ENCODE measurements at regions not wholly inside any gene's neighbourhood (a gene's known extent, or its start where the extent isn't known, plus 50 kb on each side); places are given as distances from the start of the nearest gene placed in this dataset.

- 0 out of 2 replicates have a peak, but pooled peaks cover 3% of the 10 kb centered on the region for H3K9me2 ChIP-seq (ENCODE audit: insufficient read depth)
- ATAC-seq (no peak), DNase-seq (ENCODE audit: low spot score) (no peak)
- H2AFZ ChIP-seq, result no peak overlapping the region
- no peak for TF ChIP-seq NANOG (IDR thresholded peaks at IDR 0.05; ENCODE audit: borderline replicate concordance)
- TF ChIP-seq EZH2phosphoT487 (IDR thresholded peaks at IDR 0.05; ENCODE audit: unreplicated experiment), result no peak
- no peak for TF ChIP-seq ZNF114 (CRISPR knock-in tag; IDR thresholded peaks at IDR 0.05)
- no peak for TF ChIP-seq STAT1 (IDR thresholded peaks at IDR 0.05; ENCODE audit: unreplicated experiment)
- no peak for TF ChIP-seq ETS1 (IDR thresholded peaks at IDR 0.05)
- TF ChIP-seq JUNB (IDR thresholded peaks at IDR 0.05; ENCODE audit: unreplicated experiment), result no peak
- no peak for TF ChIP-seq CREB1 (CRISPR knock-in tag; IDR thresholded peaks at IDR 0.05; ENCODE audit: low read depth)
- no peak for TF ChIP-seq EZH2 (IDR thresholded peaks at IDR 0.05; ENCODE audit: low read depth, unreplicated experiment)
- TF ChIP-seq ZNF331 (CRISPR knock-in tag; IDR thresholded peaks at IDR 0.05; ENCODE audit: low read depth), result no peak
- no peak for TF ChIP-seq POLR2AphosphoS5 (IDR thresholded peaks at IDR 0.05; ENCODE audit: low read depth)
- no peak for TF ChIP-seq REST (IDR thresholded peaks at IDR 0.05; ENCODE audit: unreplicated experiment)
- no peak for TF ChIP-seq ZNF462 (CRISPR knock-in tag; IDR thresholded peaks at IDR 0.05)
- TF ChIP-seq CTCF (conservative IDR thresholded peaks at IDR 0.05; ENCODE audit: low read depth in 2 of 2), result no peak
- H3K4me3 ChIP-seq, result no peak overlapping the region
- no peaks in the 10 kb centered on the region for H4K20me1 ChIP-seq (replicated peaks; ENCODE audit: insufficient read depth)
- Mint-ChIP-seq H3K4me1 (peaks cover 5% of the 10 kb centered on the region; the same call in 2 of the 3 replicates), H3K36me3 (ENCODE audit: low read depth) (no peaks in the 10 kb centered on the region), H3K4me3 (no peak overlapping the region), H3K9me3 (no peaks in the 10 kb centered on the region; the same call in 2 of the 3 replicates), H3K27me3 (ENCODE audit: insufficient read depth, low read depth, poor library complexity) (no peaks in the 10 kb centered on the region), H3K27ac (no peak overlapping the region)
- H3K4me2 ChIP-seq, result no peak overlapping the region
- no peaks in the 10 kb centered on the region for H3K79me2 ChIP-seq (replicated peaks; ENCODE audit: insufficient read depth)
- no peaks in the 10 kb centered on the region for H3F3A ChIP-seq (replicated peaks; ENCODE audit: low read depth)
- H3K27me3 ChIP-seq (ENCODE audit: insufficient read depth), result no peaks in the 10 kb centered on the region
- no peak overlapping the region for H3K27ac ChIP-seq (ENCODE audit: low read depth)
- H3K36me3 ChIP-seq (ENCODE audit: insufficient read depth), result no peaks in the 10 kb centered on the region
- no peaks in the 10 kb centered on the region for H3K4me1 ChIP-seq (ENCODE audit: insufficient read depth)
Observed at GRCh38 chr7:115125312-115125711, 203.4 kb downstream of the MDFIC start.
